Uterus (tissue), 3 donors: ENCODE measurements at regions not wholly inside any gene's neighbourhood (a gene's known extent, or its start where the extent isn't known, plus 50 kb on each side); places are given as distances from the start of the nearest gene placed in this dataset.

Source experiments
- DNase-seq, 2 donors: peaks; one replicate each; pipeline ENCODE4 v3.0.0-alpha.2; 2019 to 2020
- H3K27ac ChIP-seq, 2 donors: fragments of 200-600 bp; sonication (generic); 1 replicate in 1 of 2; 2 replicates in 1 of 2; pipeline ENCODE4 v1.5.1; 2016 to 2018
- H3K27me3 ChIP-seq, 2 donors: fragments of 200-600 bp; sonication (generic); one replicate each; pipeline ENCODE4 v1.5.1; 2018 to 2019; ENCODE audit warnings: control low read depth in 1 of 2
- H3K36me3 ChIP-seq, 2 donors: fragments of 200-600 bp; sonication (generic); one replicate each; pipeline ENCODE4 v1.5.1; 2019; ENCODE audit warnings: control low read depth in 1 of 2
- H3K4me1 ChIP-seq, 2 donors: fragments of 200-600 bp; sonication (generic); one replicate each; pipeline ENCODE4 v1.5.1; 2018 to 2019; ENCODE audit warnings: control low read depth in 1 of 2
- H3K4me3 ChIP-seq, 2 donors: fragments of 200-600 bp; sonication (generic); 1 replicate in 1 of 2; 2 replicates in 1 of 2; pipeline ENCODE4 v1.5.1; 2018 to 2019; ENCODE audit warnings: mild to moderate bottlenecking in 1 of 2
- H3K9me3 ChIP-seq, 2 donors: fragments of 200-600 bp; sonication (generic); one replicate each; pipeline ENCODE4 v1.5.1; 2019; ENCODE audit warnings: control low read depth in 1 of 2
- POLR2A ChIP-seq, 2 donors: fragments of 450-650 bp; IDR thresholded peaks; one replicate each; pipeline ENCODE4 v1.6.1; 2016; ENCODE audit warnings: antibody characterized with exemption in 2 of 2, mild to moderate bottlenecking in 1 of 2, moderate library complexity in 1 of 2
- intact Hi-C: fragments of 100-400 bp; cut with DNase I; formaldehyde crosslinking; loops from one replicate; pipeline ENCODE4 v1.15.1; 2023; ENCODE audit warnings: low total_unique reads
- TF ChIP-seq, protein P1 (sequence below), 4 experiments: fragments of 200-600 bp in 2 of 4; fragments of 450-650 bp in 2 of 4; sonication (generic) in 2 of 4; IDR thresholded peaks; one replicate each; pipeline ENCODE4 v1.5.1; 2016 to 2019; ENCODE audit warnings: antibody characterized with exemption in 4 of 4, mild to moderate bottlenecking in 2 of 4, moderate library complexity in 1 of 4
- donor health status: DM: yes; HTN: yes; CAD: no.

- intact Hi-C loops: no loop called here
- Histone ChIP-seq H3K27ac (no peak overlapping the region), H3K4me1 (no peaks in the 10 kb centered on the region), H3K36me3 (no peaks in the 10 kb centered on the region), H3K4me3 (no peak overlapping the region), H3K9me3 (no peaks in the 10 kb centered on the region), H3K27me3 (no peaks in the 10 kb centered on the region)
- TF ChIP-seq, protein P1, sequence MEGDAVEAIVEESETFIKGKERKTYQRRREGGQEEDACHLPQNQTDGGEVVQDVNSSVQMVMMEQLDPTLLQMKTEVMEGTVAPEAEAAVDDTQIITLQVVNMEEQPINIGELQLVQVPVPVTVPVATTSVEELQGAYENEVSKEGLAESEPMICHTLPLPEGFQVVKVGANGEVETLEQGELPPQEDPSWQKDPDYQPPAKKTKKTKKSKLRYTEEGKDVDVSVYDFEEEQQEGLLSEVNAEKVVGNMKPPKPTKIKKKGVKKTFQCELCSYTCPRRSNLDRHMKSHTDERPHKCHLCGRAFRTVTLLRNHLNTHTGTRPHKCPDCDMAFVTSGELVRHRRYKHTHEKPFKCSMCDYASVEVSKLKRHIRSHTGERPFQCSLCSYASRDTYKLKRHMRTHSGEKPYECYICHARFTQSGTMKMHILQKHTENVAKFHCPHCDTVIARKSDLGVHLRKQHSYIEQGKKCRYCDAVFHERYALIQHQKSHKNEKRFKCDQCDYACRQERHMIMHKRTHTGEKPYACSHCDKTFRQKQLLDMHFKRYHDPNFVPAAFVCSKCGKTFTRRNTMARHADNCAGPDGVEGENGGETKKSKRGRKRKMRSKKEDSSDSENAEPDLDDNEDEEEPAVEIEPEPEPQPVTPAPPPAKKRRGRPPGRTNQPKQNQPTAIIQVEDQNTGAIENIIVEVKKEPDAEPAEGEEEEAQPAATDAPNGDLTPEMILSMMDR (IDR thresholded peaks at IDR 0.05): no peak
- TF ChIP-seq POLR2A (IDR thresholded peaks at IDR 0.05): no peak
- DNase-seq: no peak
These were observed 223.6 kb downstream of the ARL4A start for GRCh38 chr7:12911053-12911452.

DNA sequence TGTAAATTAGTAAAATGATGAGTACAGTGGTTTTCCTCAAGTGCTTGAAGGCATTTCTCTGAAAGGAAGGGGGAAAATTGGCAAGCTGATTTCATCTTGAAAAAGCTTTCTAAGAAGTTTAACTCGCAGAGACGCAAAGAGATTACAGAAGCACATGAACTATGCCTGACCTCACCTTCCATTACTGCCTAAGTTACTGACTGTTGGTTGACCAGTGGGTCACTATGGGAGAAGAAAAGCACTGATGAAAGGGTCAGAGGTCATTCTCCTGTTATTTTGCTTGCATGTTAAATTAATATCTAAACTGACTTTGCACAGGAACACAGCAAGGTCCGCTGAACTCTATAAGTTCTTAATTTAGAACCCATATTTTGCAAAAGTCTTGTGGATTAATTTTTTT, 225.6 kb downstream of the ARL4A start:
- H3K27ac ChIP-seq: no peak overlapping the region
- intact Hi-C loops: no loop called here
- H3K9me3 ChIP-seq: no peaks in the 10 kb centered on the region
- no peaks in the 10 kb centered on the region for H3K27me3 ChIP-seq
- no peaks in the 10 kb centered on the region for H3K36me3 ChIP-seq
- no peak for TF ChIP-seq POLR2A (IDR thresholded peaks at IDR 0.05)
- TF ChIP-seq, protein P1 (IDR thresholded peaks at IDR 0.05): no peak
- H3K4me1 ChIP-seq: no peaks in the 10 kb centered on the region
- DNase-seq: no peak
- no peak overlapping the region for H3K4me3 ChIP-seq

GRCh38 chr7:12917801-12918200, 230.4 kb downstream of the ARL4A start:
- H3K4me3 ChIP-seq: no peak overlapping the region
- H3K36me3 ChIP-seq: no peaks in the 10 kb centered on the region
- no peak for DNase-seq
- no peaks in the 10 kb centered on the region for H3K4me1 ChIP-seq
- no peaks in the 10 kb centered on the region for H3K9me3 ChIP-seq
- no peaks in the 10 kb centered on the region for H3K27me3 ChIP-seq
- intact Hi-C loops: no loop called here
- H3K27ac ChIP-seq: no peak overlapping the region
- TF ChIP-seq, protein P1 (IDR thresholded peaks at IDR 0.05): no peak
- no peak for TF ChIP-seq POLR2A (IDR thresholded peaks at IDR 0.05)

DNA sequence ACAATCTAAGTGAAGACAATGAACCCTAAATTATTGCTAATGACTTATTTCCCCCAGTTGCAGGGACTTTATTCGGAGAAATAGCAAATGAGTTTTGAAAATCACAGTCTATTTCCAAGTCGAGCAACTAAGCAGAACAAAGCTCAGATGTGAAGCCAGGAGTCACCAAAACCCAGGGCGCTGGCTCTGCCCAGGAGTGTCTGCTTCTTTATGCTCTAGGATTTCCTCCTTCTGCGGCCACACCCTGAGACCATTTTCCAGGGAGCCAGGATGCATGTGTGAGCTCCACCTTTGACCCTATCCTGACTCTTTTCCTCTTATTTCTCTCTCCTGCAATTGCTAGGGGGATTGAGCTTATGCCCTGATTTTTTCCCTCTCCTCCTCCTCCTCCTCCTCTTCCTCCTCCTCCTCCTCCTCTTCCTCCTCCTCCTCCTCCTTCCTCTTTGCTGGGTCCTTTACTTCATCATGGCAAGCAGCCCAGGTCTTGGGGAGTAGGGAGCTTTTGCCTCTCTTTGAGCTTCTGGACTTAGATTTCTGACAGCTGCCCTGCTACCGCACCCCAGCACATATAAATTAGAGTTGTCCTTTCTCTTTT, 234.4 kb downstream of the ARL4A start:
- Histone ChIP-seq H3K27me3 (no peaks in the 10 kb centered on the region), H3K4me3 (no peak overlapping the region), H3K4me1 (no peaks in the 10 kb centered on the region), H3K9me3 (no peaks in the 10 kb centered on the region), H3K36me3 (no peaks in the 10 kb centered on the region), H3K27ac (no peak overlapping the region)
- TF ChIP-seq, protein P1 (IDR thresholded peaks at IDR 0.05): no peak
- TF ChIP-seq POLR2A (IDR thresholded peaks at IDR 0.05): no peak
- intact Hi-C loops: no loop called here
- peak in 1 of 2 donors; percentile 38 for DNase-seq

GRCh38 chr7:12923971-12924370, 236.5 kb downstream of the ARL4A start:
- H3K9me3 ChIP-seq: no peaks in the 10 kb centered on the region
- intact Hi-C loops: no loop called here
- no peak for DNase-seq
- H3K4me1 ChIP-seq: no peaks in the 10 kb centered on the region
- H3K27ac ChIP-seq: no peak overlapping the region
- H3K4me3 ChIP-seq: no peak overlapping the region
- H3K27me3 ChIP-seq: no peaks in the 10 kb centered on the region
- no peak for TF ChIP-seq POLR2A (IDR thresholded peaks at IDR 0.05)
- TF ChIP-seq, protein P1 (IDR thresholded peaks at IDR 0.05): no peak
- no peaks in the 10 kb centered on the region for H3K36me3 ChIP-seq
